ENCODE measurements at regions not wholly inside any gene's neighbourhood (a gene's known extent, or its start where the extent isn't known, plus 50 kb on each side); places are given as distances from the start of the nearest gene placed in this dataset.
"Not testable (repeated sequence)": the region's sequence is repeated elsewhere in the genome, so short reads cannot be mapped to it uniquely, and the experiment has no call there.

GRCh38 chr16:29157051-29157923 is 172.4 kb downstream of the LAT start (continued):
- TF ChIP-seq RXRB (CRISPR knock-in tag; IDR thresholded peaks at IDR 0.05; ENCODE audit: borderline replicate concordance) (peak; percentile 81), RFX1 (IDR thresholded peaks at IDR 0.05) (peak; percentile 18; the same call in 1 of the 2 replicates), SMAD3 (CRISPR knock-in tag; IDR thresholded peaks at IDR 0.05) (peak; percentile 89), AHDC1 (CRISPR knock-in tag; IDR thresholded peaks at IDR 0.05; ENCODE audit: borderline replicate concordance) (peak; percentile 93; the same call in 1 of the 2 replicates), ZNF503 (CRISPR knock-in tag; IDR thresholded peaks at IDR 0.05) (peak; percentile 36; the same call in 1 of the 2 replicates), SMC3 (IDR thresholded peaks at IDR 0.05; ENCODE audit: low read length) (peak; percentile 10; the same call in 1 of the 2 replicates), TARDBP (CRISPR knock-in tag; IDR thresholded peaks at IDR 0.05) (peak; percentile 55; the same call in 1 of the 2 replicates), NFIC (IDR thresholded peaks at IDR 0.05; ENCODE audit: low read length) (0 out of 2 replicates have a peak, but pooled peaks have one; percentile 41), ZKSCAN8 (CRISPR knock-in tag; IDR thresholded peaks at IDR 0.05; ENCODE audit: borderline replicate concordance) (0 out of 2 replicates have a peak, but pooled peaks have one; percentile 58), DDIT3 (CRISPR knock-in tag; IDR thresholded peaks at IDR 0.05) (peak; percentile 52; the same call in 1 of the 2 replicates), PHF21A (CRISPR knock-in tag; IDR thresholded peaks at IDR 0.05) (peak; percentile 37; the same call in 1 of the 2 replicates), ATF3 (CRISPR knock-in tag; IDR thresholded peaks at IDR 0.05) (peak; percentile 78; the same call in 1 of the 2 replicates), HMG20B (CRISPR knock-in tag; conservative IDR thresholded peaks at IDR 0.05) (peak; percentile 51; the same call in 1 of the 2 replicates), NR2F6 (CRISPR knock-in tag; IDR thresholded peaks at IDR 0.05) (peak; percentile 49; the same call in 1 of the 2 replicates), CREM (IDR thresholded peaks at IDR 0.05) (peak; percentile 69), ZFX (CRISPR knock-in tag; IDR thresholded peaks at IDR 0.05; ENCODE audit: low read depth) (peak; percentile 37; the same call in 1 of the 2 replicates), FOSL1 (CRISPR knock-in tag; IDR thresholded peaks at IDR 0.05; ENCODE audit: borderline replicate concordance) (peak; percentile 95), YEATS4 (CRISPR knock-in tag; IDR thresholded peaks at IDR 0.05; ENCODE audit: borderline replicate concordance) (peak; percentile 59; the same call in 1 of the 2 replicates), ZFY (CRISPR knock-in tag; IDR thresholded peaks at IDR 0.05) (peak; percentile 37; the same call in 1 of the 2 replicates), RARA (CRISPR knock-in tag; IDR thresholded peaks at IDR 0.05) (peak; percentile 75), HDAC2 (CRISPR knock-in tag; IDR thresholded peaks at IDR 0.05) (peak; percentile 91)
- TF ChIP-seq NR2F6 (IDR thresholded peaks at IDR 0.05); CREM (CRISPR knock-in tag; IDR thresholded peaks at IDR 0.05): not testable (repeated sequence)

Measured in HepG2 (cell line).